ENCODE measurements at regions not wholly inside any gene's neighbourhood (a gene's known extent, or its start where the extent isn't known, plus 50 kb on each side); places are given as distances from the start of the nearest gene placed in this dataset.

DNA sequence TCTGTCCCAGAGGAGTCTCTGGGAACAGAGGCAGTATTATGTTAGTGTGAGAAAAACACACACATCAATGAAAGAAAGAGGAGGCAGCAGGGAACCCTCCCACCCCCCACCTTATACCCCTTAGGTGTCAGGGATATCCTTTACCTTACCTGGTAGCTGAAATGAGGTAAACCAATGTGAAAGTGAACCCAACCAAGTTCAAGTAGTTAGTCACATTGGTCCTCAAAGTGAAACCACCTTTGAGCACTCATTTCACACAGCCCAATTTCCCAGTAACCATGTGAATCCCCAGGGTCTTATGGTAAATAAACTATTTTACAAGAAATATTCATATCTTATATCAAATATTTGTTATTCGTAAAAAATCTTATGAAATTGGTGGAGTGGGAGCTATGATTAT, 377.8 kb downstream of the LRATD1 start:
- ATAC-seq, result no peak
- TF ChIP-seq, protein P1, sequence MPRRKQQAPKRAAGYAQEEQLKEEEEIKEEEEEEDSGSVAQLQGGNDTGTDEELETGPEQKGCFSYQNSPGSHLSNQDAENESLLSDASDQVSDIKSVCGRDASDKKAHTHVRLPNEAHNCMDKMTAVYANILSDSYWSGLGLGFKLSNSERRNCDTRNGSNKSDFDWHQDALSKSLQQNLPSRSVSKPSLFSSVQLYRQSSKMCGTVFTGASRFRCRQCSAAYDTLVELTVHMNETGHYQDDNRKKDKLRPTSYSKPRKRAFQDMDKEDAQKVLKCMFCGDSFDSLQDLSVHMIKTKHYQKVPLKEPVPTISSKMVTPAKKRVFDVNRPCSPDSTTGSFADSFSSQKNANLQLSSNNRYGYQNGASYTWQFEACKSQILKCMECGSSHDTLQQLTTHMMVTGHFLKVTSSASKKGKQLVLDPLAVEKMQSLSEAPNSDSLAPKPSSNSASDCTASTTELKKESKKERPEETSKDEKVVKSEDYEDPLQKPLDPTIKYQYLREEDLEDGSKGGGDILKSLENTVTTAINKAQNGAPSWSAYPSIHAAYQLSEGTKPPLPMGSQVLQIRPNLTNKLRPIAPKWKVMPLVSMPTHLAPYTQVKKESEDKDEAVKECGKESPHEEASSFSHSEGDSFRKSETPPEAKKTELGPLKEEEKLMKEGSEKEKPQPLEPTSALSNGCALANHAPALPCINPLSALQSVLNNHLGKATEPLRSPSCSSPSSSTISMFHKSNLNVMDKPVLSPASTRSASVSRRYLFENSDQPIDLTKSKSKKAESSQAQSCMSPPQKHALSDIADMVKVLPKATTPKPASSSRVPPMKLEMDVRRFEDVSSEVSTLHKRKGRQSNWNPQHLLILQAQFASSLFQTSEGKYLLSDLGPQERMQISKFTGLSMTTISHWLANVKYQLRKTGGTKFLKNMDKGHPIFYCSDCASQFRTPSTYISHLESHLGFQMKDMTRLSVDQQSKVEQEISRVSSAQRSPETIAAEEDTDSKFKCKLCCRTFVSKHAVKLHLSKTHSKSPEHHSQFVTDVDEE (CRISPR knock-in tag; IDR thresholded peaks at IDR 0.05), result no peak
- TF ChIP-seq, protein P2, sequence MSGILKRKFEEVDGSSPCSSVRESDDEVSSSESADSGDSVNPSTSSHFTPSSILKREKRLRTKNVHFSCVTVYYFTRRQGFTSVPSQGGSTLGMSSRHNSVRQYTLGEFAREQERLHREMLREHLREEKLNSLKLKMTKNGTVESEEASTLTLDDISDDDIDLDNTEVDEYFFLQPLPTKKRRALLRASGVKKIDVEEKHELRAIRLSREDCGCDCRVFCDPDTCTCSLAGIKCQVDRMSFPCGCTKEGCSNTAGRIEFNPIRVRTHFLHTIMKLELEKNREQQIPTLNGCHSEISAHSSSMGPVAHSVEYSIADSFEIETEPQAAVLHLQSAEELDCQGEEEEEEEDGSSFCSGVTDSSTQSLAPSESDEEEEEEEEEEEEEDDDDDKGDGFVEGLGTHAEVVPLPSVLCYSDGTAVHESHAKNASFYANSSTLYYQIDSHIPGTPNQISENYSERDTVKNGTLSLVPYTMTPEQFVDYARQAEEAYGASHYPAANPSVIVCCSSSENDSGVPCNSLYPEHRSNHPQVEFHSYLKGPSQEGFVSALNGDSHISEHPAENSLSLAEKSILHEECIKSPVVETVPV (CRISPR knock-in tag; IDR thresholded peaks at IDR 0.05), result no peak
- TF ChIP-seq ZNF8 (CRISPR knock-in tag; IDR thresholded peaks at IDR 0.05), result no peak
- TF ChIP-seq ZC3H10 (CRISPR knock-in tag; IDR thresholded peaks at IDR 0.05), result no peak
- no peak for TF ChIP-seq ARNTL (CRISPR knock-in tag; IDR thresholded peaks at IDR 0.05; ENCODE audit: borderline replicate concordance, low read depth)
- TF ChIP-seq ZNF70 (CRISPR knock-in tag; IDR thresholded peaks at IDR 0.05), result no peak
- TF ChIP-seq, protein P3, sequence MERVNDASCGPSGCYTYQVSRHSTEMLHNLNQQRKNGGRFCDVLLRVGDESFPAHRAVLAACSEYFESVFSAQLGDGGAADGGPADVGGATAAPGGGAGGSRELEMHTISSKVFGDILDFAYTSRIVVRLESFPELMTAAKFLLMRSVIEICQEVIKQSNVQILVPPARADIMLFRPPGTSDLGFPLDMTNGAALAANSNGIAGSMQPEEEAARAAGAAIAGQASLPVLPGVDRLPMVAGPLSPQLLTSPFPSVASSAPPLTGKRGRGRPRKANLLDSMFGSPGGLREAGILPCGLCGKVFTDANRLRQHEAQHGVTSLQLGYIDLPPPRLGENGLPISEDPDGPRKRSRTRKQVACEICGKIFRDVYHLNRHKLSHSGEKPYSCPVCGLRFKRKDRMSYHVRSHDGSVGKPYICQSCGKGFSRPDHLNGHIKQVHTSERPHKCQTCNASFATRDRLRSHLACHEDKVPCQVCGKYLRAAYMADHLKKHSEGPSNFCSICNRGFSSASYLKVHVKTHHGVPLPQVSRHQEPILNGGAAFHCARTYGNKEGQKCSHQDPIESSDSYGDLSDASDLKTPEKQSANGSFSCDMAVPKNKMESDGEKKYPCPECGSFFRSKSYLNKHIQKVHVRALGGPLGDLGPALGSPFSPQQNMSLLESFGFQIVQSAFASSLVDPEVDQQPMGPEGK (CRISPR knock-in tag; IDR thresholded peaks at IDR 0.05; ENCODE audit: borderline replicate concordance), result no peak
- TF ChIP-seq TCF4 (CRISPR knock-in tag; IDR thresholded peaks at IDR 0.05; ENCODE audit: borderline replicate concordance), result no peak
- TF ChIP-seq GLIS3 (CRISPR knock-in tag; IDR thresholded peaks at IDR 0.05), result no peak
- TF ChIP-seq BACH2 (CRISPR knock-in tag; IDR thresholded peaks at IDR 0.05; ENCODE audit: borderline replicate concordance), result no peak
- TF ChIP-seq, protein P4, sequence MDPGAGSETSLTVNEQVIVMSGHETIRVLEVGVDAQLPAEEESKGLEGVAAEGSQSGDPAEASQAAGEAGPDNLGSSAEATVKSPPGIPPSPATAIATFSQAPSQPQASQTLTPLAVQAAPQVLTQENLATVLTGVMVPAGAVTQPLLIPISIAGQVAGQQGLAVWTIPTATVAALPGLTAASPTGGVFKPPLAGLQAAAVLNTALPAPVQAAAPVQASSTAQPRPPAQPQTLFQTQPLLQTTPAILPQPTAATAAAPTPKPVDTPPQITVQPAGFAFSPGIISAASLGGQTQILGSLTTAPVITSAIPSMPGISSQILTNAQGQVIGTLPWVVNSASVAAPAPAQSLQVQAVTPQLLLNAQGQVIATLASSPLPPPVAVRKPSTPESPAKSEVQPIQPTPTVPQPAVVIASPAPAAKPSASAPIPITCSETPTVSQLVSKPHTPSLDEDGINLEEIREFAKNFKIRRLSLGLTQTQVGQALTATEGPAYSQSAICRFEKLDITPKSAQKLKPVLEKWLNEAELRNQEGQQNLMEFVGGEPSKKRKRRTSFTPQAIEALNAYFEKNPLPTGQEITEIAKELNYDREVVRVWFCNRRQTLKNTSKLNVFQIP (CRISPR knock-in tag; IDR thresholded peaks at IDR 0.05; ENCODE audit: borderline replicate concordance, low read depth), result no peak

DNA sequence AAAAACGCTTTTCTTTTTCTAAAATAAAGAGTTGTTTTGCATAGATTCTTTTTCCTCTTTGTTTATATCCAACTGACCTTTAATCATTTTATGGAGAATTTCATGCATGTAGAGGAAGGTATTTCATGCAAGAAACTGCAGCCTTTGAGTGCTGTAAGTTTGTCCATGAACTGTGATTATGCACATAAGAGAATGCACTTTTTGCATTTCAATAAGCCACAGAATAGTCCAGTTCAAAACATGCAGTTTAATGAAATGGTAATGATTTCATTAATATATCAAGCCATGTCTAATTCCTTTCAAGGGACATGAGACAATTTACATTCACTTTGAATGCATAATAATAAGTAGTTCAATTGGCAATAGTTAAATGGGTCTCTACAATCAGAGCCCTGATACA, 386.3 kb downstream of the LRATD1 start:
- no peak for ATAC-seq
- TF ChIP-seq TOX (CRISPR knock-in tag; IDR thresholded peaks at IDR 0.05; ENCODE audit: borderline replicate concordance), result no peak
- TF ChIP-seq ZNF565 (CRISPR knock-in tag; conservative IDR thresholded peaks at IDR 0.05; ENCODE audit: low read depth), result no peak
- TF ChIP-seq ZNF8 (CRISPR knock-in tag; IDR thresholded peaks at IDR 0.05), result no peak
- TF ChIP-seq, protein P3 (CRISPR knock-in tag; IDR thresholded peaks at IDR 0.05; ENCODE audit: borderline replicate concordance), result no peak
- no peak for TF ChIP-seq PPARA (CRISPR knock-in tag; IDR thresholded peaks at IDR 0.05; ENCODE audit: borderline replicate concordance)
- TF ChIP-seq, protein P1 (CRISPR knock-in tag; IDR thresholded peaks at IDR 0.05), result no peak
- TF ChIP-seq ESRRG (CRISPR knock-in tag; IDR thresholded peaks at IDR 0.05), result no peak
- TF ChIP-seq, protein P5, sequence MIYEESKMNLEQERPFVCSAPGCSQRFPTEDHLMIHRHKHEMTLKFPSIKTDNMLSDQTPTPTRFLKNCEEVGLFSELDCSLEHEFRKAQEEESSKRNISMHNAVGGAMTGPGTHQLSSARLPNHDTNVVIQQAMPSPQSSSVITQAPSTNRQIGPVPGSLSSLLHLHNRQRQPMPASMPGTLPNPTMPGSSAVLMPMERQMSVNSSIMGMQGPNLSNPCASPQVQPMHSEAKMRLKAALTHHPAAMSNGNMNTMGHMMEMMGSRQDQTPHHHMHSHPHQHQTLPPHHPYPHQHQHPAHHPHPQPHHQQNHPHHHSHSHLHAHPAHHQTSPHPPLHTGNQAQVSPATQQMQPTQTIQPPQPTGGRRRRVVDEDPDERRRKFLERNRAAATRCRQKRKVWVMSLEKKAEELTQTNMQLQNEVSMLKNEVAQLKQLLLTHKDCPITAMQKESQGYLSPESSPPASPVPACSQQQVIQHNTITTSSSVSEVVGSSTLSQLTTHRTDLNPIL (CRISPR knock-in tag; IDR thresholded peaks at IDR 0.05; ENCODE audit: low read depth), result no peak
- TF ChIP-seq OSR1 (CRISPR knock-in tag; IDR thresholded peaks at IDR 0.05), result no peak
- no peak for TF ChIP-seq ISL1 (CRISPR knock-in tag; IDR thresholded peaks at IDR 0.05)
- TF ChIP-seq, protein P4 (CRISPR knock-in tag; IDR thresholded peaks at IDR 0.05; ENCODE audit: borderline replicate concordance, low read depth), result no peak
